Osteoblast (primary cell): ENCODE measurements at regions not wholly inside any gene's neighbourhood (a gene's known extent, or its start where the extent isn't known, plus 50 kb on each side); places are given as distances from the start of the nearest gene placed in this dataset.

Experiments used
- DNase-seq: peaks from one replicate; pipeline ENCODE4 v3.0.0; 2011; ENCODE audit warnings: low spot score, mixed read lengths; ENCODE audit not compliant: insufficient read length; ENCODE audit errors: missing footprints
- H2AFZ ChIP-seq: 2 replicates; pipeline ENCODE4 v1.6.0; 2011; ENCODE audit warnings: mild to moderate bottlenecking, low read length
- H3K27ac ChIP-seq: 2 replicates; pipeline ENCODE4 v1.5.1; 2011; ENCODE audit warnings: mild to moderate bottlenecking, low read depth, low read length, moderate library complexity
- H3K27me3 ChIP-seq: 2 replicates; pipeline ENCODE4 v1.6.0; 2012; ENCODE audit warnings: mild to moderate bottlenecking, control low read depth, inconsistent platforms, low read length, moderate library complexity; ENCODE audit not compliant: insufficient read depth
- H3K36me3 ChIP-seq: 2 replicates; pipeline ENCODE4 v1.5.1; 2011; ENCODE audit warnings: mild to moderate bottlenecking, low read length, control low read depth, moderate library complexity; ENCODE audit not compliant: insufficient read depth
- H3K4me1 ChIP-seq: 2 replicates; pipeline ENCODE4 v1.5.1; 2011; ENCODE audit warnings: mild to moderate bottlenecking, low read length, control low read depth, moderate library complexity; ENCODE audit not compliant: insufficient read depth
- H3K4me2 ChIP-seq: 2 replicates; pipeline ENCODE4 v1.6.0; 2011; ENCODE audit warnings: mild to moderate bottlenecking, low read length; ENCODE audit not compliant: insufficient read depth
- H3K4me3 ChIP-seq: fragments of 200-600 bp; sonication (generic); 3 replicates; pipeline ENCODE4 v1.5.1; 2012; ENCODE audit warnings: mild to moderate bottlenecking, low read length, inconsistent platforms; ENCODE audit not compliant: insufficient read depth
- H3K79me2 ChIP-seq: 2 replicates; pipeline ENCODE4 v1.6.0; 2012; ENCODE audit warnings: mild to moderate bottlenecking, low read length, control low read depth, inconsistent platforms; ENCODE audit not compliant: insufficient read depth
- H3K9me3 ChIP-seq: 2 replicates; pipeline ENCODE4 v1.5.1; 2011; ENCODE audit warnings: low read depth, low read length, control low read depth
- H4K20me1 ChIP-seq: 2 replicates; pipeline ENCODE4 v1.6.0; 2012; ENCODE audit warnings: mild to moderate bottlenecking, low read length, control low read depth; ENCODE audit not compliant: insufficient read depth
- TF ChIP-seq, protein P1 (sequence below): IDR thresholded peaks from 2 replicates; pipeline ENCODE4 v1.5.1; 2011; ENCODE audit warnings: mild to moderate bottlenecking, low read depth, low read length, moderate library complexity; ENCODE audit errors: extremely low read depth

DNA sequence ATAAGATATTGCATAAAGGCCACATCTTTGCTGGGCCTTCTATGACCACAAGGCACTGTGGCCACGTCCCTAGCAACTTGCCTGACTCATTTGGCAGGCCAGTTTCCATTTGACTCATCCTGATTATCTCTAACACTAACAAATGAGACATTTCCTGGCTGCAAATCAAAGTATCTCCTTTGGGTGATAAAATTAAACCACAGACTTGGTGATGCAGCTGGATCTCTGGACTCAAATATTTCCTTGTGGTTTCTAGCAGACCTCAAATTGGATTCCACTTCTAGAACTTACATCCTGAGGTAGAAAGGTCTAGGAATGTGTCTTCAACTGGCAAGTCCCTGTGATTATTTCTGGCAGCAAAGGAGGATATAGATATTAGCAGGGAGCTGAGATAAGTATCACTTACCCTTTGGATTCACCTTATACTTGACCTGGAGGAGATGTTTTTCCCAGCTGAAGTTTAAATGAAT lies 167.9 kb upstream of the NXPH2 start:
- H3K79me2 ChIP-seq, result no peaks in the 10 kb centered on the region
- peaks cover 14% of the 10 kb centered on the region for H3K27me3 ChIP-seq
- no peak overlapping the region for H2AFZ ChIP-seq
- H4K20me1 ChIP-seq, result no peaks in the 10 kb centered on the region
- no peaks in the 10 kb centered on the region for H3K9me3 ChIP-seq
- H3K27ac ChIP-seq, result no peak overlapping the region
- H3K36me3 ChIP-seq, result no peaks in the 10 kb centered on the region
- no peak overlapping the region for H3K4me3 ChIP-seq
- no peak overlapping the region for H3K4me2 ChIP-seq
- H3K4me1 ChIP-seq, result peaks cover 8% of the 10 kb centered on the region
- TF ChIP-seq, protein P1, sequence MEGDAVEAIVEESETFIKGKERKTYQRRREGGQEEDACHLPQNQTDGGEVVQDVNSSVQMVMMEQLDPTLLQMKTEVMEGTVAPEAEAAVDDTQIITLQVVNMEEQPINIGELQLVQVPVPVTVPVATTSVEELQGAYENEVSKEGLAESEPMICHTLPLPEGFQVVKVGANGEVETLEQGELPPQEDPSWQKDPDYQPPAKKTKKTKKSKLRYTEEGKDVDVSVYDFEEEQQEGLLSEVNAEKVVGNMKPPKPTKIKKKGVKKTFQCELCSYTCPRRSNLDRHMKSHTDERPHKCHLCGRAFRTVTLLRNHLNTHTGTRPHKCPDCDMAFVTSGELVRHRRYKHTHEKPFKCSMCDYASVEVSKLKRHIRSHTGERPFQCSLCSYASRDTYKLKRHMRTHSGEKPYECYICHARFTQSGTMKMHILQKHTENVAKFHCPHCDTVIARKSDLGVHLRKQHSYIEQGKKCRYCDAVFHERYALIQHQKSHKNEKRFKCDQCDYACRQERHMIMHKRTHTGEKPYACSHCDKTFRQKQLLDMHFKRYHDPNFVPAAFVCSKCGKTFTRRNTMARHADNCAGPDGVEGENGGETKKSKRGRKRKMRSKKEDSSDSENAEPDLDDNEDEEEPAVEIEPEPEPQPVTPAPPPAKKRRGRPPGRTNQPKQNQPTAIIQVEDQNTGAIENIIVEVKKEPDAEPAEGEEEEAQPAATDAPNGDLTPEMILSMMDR, result no peak
- peak; percentile 59 for DNase-seq

DNA sequence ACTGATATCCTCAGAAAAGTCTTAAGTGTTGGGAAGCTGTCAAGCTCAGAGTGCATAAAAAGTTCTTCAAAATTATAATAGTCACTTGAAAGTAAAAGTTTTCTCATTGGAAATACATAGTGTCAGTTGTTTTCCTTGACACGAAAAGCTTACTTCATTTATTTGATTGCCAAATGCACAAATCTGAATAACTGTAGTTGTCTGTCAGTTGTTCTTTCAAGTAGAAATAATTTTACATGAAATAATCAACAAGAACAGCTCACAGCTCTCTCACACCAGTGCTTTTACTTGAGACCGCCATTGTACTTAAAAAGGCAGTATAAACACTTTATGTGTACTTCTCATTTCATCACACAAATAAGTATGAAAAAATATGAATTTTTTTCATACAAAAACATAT lies 163.3 kb upstream of the NXPH2 start:
- Histone ChIP-seq H3K4me2 (no peak overlapping the region), H3K79me2 (no peaks in the 10 kb centered on the region), H3K4me3 (no peak overlapping the region), H3K27ac (no peak overlapping the region), H3K36me3 (no peaks in the 10 kb centered on the region), H3K4me1 (peaks cover 6% of the 10 kb centered on the region), H3K27me3 (peaks cover 4% of the 10 kb centered on the region), H2AFZ (no peak overlapping the region), H3K9me3 (no peaks in the 10 kb centered on the region), H4K20me1 (no peaks in the 10 kb centered on the region)
- TF ChIP-seq, protein P1, result no peak
- DNase-seq, result no peak

DNA sequence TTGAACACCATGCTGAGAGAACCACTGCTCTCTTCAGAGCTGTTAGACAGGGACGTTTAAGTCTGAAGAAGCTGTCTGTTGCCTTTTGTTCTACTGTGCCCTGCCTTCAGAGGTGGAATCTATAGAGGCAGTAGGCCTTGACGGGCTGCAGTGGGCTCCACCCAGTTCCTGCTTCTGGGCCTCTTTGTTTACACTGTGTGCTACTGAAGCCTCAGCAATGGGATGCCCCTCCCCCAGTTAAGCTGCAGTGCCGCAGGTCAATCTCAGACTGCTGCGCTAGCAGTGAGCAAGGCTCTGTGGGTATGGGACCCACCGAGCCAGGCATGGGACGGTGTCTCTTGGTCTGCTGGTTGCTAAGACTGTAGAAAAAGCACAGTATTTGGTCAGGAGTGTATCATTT lies 162.3 kb upstream of the NXPH2 start:
- Histone ChIP-seq H2AFZ (no peak overlapping the region), H3K4me1 (no peaks in the 10 kb centered on the region), H3K4me2 (no peak overlapping the region), H3K27me3 (peaks cover 4% of the 10 kb centered on the region), H3K9me3 (no peaks in the 10 kb centered on the region), H3K4me3 (no peak overlapping the region), H3K79me2 (no peaks in the 10 kb centered on the region), H3K27ac (no peak overlapping the region), H4K20me1 (no peaks in the 10 kb centered on the region), H3K36me3 (no peaks in the 10 kb centered on the region)
- DNase-seq, result no peak
- TF ChIP-seq, protein P1, result no peak

DNA sequence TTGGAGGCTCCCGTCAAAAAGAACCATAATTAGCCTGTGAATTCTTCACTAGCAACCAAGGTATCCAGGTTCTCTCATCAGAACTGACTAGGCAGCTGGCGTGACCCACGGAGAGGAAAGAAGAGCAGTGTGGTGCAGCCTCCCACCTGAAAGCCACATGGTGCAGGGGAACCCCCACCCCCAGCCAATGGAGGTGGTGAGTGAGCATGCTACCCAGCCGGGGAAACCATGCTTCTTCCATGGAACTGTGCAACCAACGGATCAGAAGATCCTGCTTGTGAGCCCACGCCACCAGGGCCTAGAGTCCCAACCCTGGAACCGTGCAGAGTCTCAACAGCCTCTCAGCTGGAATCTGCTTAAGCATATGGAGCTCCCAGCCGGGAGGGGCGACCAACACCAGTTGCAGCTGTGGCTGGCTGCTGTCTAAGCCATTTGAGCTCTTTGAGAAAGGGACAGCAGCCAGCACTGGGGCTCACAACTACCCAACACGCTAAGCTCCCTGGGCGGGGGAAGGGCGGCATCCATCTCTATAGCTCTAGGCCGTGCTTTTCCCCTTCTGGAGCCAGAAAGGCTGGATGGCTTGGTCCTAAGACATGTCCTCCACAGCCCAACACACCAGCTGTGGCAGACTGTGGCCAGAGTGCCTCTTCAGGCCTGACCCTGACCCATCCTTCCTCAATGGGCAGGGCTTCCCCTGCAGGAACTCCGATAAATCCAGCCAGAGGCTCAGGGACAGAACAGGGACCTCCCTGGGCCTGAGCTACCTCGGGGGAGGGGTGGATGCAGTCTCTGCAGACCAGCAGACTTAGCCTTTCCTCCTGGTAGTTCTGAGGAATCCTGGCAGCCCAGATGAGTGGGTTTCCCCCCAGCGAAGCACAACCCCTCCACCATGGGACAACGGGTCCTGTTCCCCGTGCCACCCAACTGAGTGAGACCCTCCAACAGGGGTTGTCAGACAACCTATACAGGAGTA lies 151.4 kb upstream of the NXPH2 start:
- H4K20me1 ChIP-seq, result no peaks in the 10 kb centered on the region
- no peaks in the 10 kb centered on the region for H3K9me3 ChIP-seq
- no peaks in the 10 kb centered on the region for H3K27me3 ChIP-seq
- no peak overlapping the region for H3K27ac ChIP-seq
- H3K79me2 ChIP-seq, result no peaks in the 10 kb centered on the region
- no peak overlapping the region for H3K4me3 ChIP-seq
- TF ChIP-seq, protein P1, result no peak
- no peaks in the 10 kb centered on the region for H3K4me1 ChIP-seq
- no peaks in the 10 kb centered on the region for H3K36me3 ChIP-seq
- H2AFZ ChIP-seq, result no peak overlapping the region
- DNase-seq, result no peak
- no peak overlapping the region for H3K4me2 ChIP-seq
